G401.6 (cell line): ENCODE measurements at regions not wholly inside any gene's neighbourhood (a gene's known extent, or its start where the extent isn't known, plus 50 kb on each side); places are given as distances from the start of the nearest gene placed in this dataset.

Experiments
- FAIRE-seq: peaks from 2 replicates; lab custom pipeline; 2012; peaks lifted over from hg19 to GRCh38; lab: Jason Lieb, UNC

GRCh38 chr3:139870000-139870675 is 64.8 kb upstream of the CLSTN2 start:
- no peak for FAIRE-seq

GRCh38 chr3:139868773-139869172 is 66.2 kb upstream of the CLSTN2 start:
- peak; percentile 73 for FAIRE-seq

- FAIRE-seq: no peak
Observed at GRCh38 chr3:139848660-139849059, 86.3 kb upstream of the CLSTN2 start.

GRCh38 chr3:139846729-139847128 is 88.3 kb upstream of the CLSTN2 start:
- FAIRE-seq: no peak

GRCh38 chr3:139839659-139840058 is 95.3 kb upstream of the CLSTN2 start:
- FAIRE-seq: no peak

- FAIRE-seq: no peak
Observed at GRCh38 chr3:139839014-139839413, 96.0 kb upstream of the CLSTN2 start.

GRCh38 chr3:139838269-139838957 is 96.6 kb upstream of the CLSTN2 start:
- FAIRE-seq: no peak

GRCh38 chr3:139836698-139837464 is 98.1 kb upstream of the CLSTN2 start:
- no peak for FAIRE-seq

- no peak for FAIRE-seq
Observed at GRCh38 chr3:139835830-139836683, 98.9 kb upstream of the CLSTN2 start.

- no peak for FAIRE-seq
Observed at GRCh38 chr3:139832998-139833397, 102.0 kb upstream of the CLSTN2 start.

- FAIRE-seq: no peak
Observed at GRCh38 chr3:139830817-139831216, 104.2 kb upstream of the CLSTN2 start.

- FAIRE-seq: no peak
Observed at GRCh38 chr3:139827833-139828232, 107.2 kb upstream of the CLSTN2 start.

- no peak for FAIRE-seq
Observed at GRCh38 chr3:139824864-139825263, 110.1 kb upstream of the CLSTN2 start.

- FAIRE-seq: no peak
Observed at GRCh38 chr3:139814646-139815045, 120.3 kb upstream of the CLSTN2 start.

- no peak for FAIRE-seq
Observed at GRCh38 chr3:139811331-139811730, 123.7 kb upstream of the CLSTN2 start.

GRCh38 chr3:139808201-139808600 is 126.8 kb upstream of the CLSTN2 start:
- no peak for FAIRE-seq

GRCh38 chr3:139803294-139803693 is 125.5 kb upstream of the NMNAT3 start:
- no peak for FAIRE-seq

- no peak for FAIRE-seq
Observed at GRCh38 chr3:139797724-139798343, 120.1 kb upstream of the NMNAT3 start.

- FAIRE-seq: no peak
Observed at GRCh38 chr3:139794469-139795265, 116.9 kb upstream of the NMNAT3 start.

GRCh38 chr3:139793408-139793807 is 115.6 kb upstream of the NMNAT3 start:
- FAIRE-seq: no peak

GRCh38 chr3:139780593-139780992 is 102.8 kb upstream of the NMNAT3 start:
- FAIRE-seq: no peak
